ENCODE measurements at regions not wholly inside any gene's neighbourhood (a gene's known extent, or its start where the extent isn't known, plus 50 kb on each side); places are given as distances from the start of the nearest gene placed in this dataset.

DNA sequence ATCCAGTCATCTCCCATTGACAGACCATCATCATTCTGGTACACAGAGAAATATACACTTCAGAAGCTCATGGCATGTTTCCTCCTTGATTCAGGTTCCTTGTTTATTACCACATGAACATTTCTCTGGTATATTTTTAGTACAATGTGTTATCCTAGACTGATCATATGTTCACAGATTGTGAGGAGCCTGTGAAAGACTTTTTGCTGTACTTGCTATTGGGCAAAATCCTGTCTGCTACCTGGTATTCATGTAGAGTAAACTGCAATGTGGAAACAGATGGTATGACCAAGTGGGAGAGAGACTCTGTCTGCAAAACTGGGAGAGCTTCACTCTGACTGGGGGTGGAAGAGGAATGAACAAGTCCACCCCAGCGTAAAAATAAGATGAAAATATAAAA lies 657.2 kb downstream of the IRS1 start:
- CTCF ChIA-PET, result no interaction called here
- intact Hi-C loops (cut with micrococcal nuclease), result no loop called here

GRCh38 chr2:226140594-226140993 lies 659.0 kb downstream of the IRS1 start:
- Mint-ChIP-seq H3K36me3 (no peaks in the 10 kb centered on the region), H3K27ac (no peak overlapping the region), H3K9me3 (peaks cover 0 to 1% (median 0%) of the 10 kb centered on the region in 11 donors), H3K4me3 (no peak overlapping the region), H3K4me1 (peaks cover 0 to 5% (median 0%) of the 10 kb centered on the region in 7 donors), H3K27me3 (peaks cover 0 to 10% (median 0%) of the 10 kb centered on the region in 5 donors)
- no peak overlapping the region for H3K27ac ChIP-seq (ENCODE audit: low read depth, low read length)
- ChIA-PET CTCF (no interaction called here), POLR2A (no interaction called here)
- no peaks in the 10 kb centered on the region for H3K27me3 ChIP-seq (ENCODE audit: control insufficient read depth in 2 of 2, insufficient read depth in 2 of 2, low read length in 2 of 2)
- H3K4me1 ChIP-seq (ENCODE audit: control insufficient read depth in 2 of 2, insufficient read depth in 2 of 2, low read length in 2 of 2), result no peaks in the 10 kb centered on the region
- ATAC-seq, result no peak
- H3K36me3 ChIP-seq (ENCODE audit: control insufficient read depth in 2 of 3, insufficient read depth in 3 of 3, low read length in 3 of 3), result no peaks in the 10 kb centered on the region
- no peak for DNase-seq
- H3K9me3 ChIP-seq (ENCODE audit: control insufficient read depth in 2 of 3, low read length in 3 of 3), result no peaks in the 10 kb centered on the region
- H3K4me3 ChIP-seq (ENCODE audit: low read length), result no peak overlapping the region
- intact Hi-C loops (cut with micrococcal nuclease), result no loop called here

More for the DNA sequence above, 657.2 kb downstream of the IRS1 start:
- no peak overlapping the region for H3K4me3 ChIP-seq (ENCODE audit: low read length)
- no peaks in the 10 kb centered on the region for H3K27me3 ChIP-seq (ENCODE audit: control insufficient read depth in 2 of 2, insufficient read depth in 2 of 2, low read length in 2 of 2)
- H3K4me1 ChIP-seq (ENCODE audit: control insufficient read depth in 2 of 2, insufficient read depth in 2 of 2, low read length in 2 of 2), result no peaks in the 10 kb centered on the region
- no peaks in the 10 kb centered on the region for H3K9me3 ChIP-seq (ENCODE audit: control insufficient read depth in 2 of 3, low read length in 3 of 3)
- Mint-ChIP-seq H3K27me3 (peaks cover 0 to 10% (median 0%) of the 10 kb centered on the region in 5 donors), H3K36me3 (no peaks in the 10 kb centered on the region), H3K4me3 (no peak overlapping the region), H3K27ac (no peak overlapping the region), H3K4me1 (peaks cover 0 to 2% (median 0%) of the 10 kb centered on the region in 7 donors), H3K9me3 (peaks cover 0 to 1% (median 0%) of the 10 kb centered on the region in 11 donors)
- H3K36me3 ChIP-seq (ENCODE audit: control insufficient read depth in 2 of 3, insufficient read depth in 3 of 3, low read length in 3 of 3), result no peaks in the 10 kb centered on the region
- DNase-seq (no peak), ATAC-seq (no peak)
- POLR2A ChIA-PET, result no interaction called here
- no peak overlapping the region for H3K27ac ChIP-seq (ENCODE audit: low read depth, low read length)

GRCh38 chr2:226139759-226140158 lies 659.9 kb downstream of the IRS1 start:
- ATAC-seq (peak; percentile 14), DNase-seq (no peak)
- ChIA-PET CTCF (no interaction called here), POLR2A (no interaction called here)
- no peaks in the 10 kb centered on the region for H3K9me3 ChIP-seq (ENCODE audit: control insufficient read depth in 2 of 3, low read length in 3 of 3)
- H3K36me3 ChIP-seq (ENCODE audit: control insufficient read depth in 2 of 3, insufficient read depth in 3 of 3, low read length in 3 of 3), result no peaks in the 10 kb centered on the region
- peaks cover 0 to 5% (median 0%) of the 10 kb centered on the region in 5 donors for H3K27me3 Mint-ChIP-seq
- peaks cover 0 to 1% (median 0%) of the 10 kb centered on the region in 11 donors for H3K9me3 Mint-ChIP-seq
- no peaks in the 10 kb centered on the region for H3K4me1 ChIP-seq (ENCODE audit: control insufficient read depth in 2 of 2, insufficient read depth in 2 of 2, low read length in 2 of 2)
- H3K4me3 ChIP-seq (ENCODE audit: low read length), result no peak overlapping the region
- no peak overlapping the region for H3K27ac ChIP-seq (ENCODE audit: low read depth, low read length)
- H3K27ac Mint-ChIP-seq, result no peak overlapping the region
- intact Hi-C loops (cut with micrococcal nuclease), result loop anchor here in 1 of 2 donors (10.0 kb wide), 1 partner anchor 665 kb away; no protein-coding TSS in a partner anchor
- no peak overlapping the region for H3K4me3 Mint-ChIP-seq
- H3K4me1 Mint-ChIP-seq, result peaks cover 0 to 6% (median 0%) of the 10 kb centered on the region in 7 donors
- no peaks in the 10 kb centered on the region for H3K27me3 ChIP-seq (ENCODE audit: control insufficient read depth in 2 of 2, insufficient read depth in 2 of 2, low read length in 2 of 2)
- H3K36me3 Mint-ChIP-seq, result no peaks in the 10 kb centered on the region

DNA sequence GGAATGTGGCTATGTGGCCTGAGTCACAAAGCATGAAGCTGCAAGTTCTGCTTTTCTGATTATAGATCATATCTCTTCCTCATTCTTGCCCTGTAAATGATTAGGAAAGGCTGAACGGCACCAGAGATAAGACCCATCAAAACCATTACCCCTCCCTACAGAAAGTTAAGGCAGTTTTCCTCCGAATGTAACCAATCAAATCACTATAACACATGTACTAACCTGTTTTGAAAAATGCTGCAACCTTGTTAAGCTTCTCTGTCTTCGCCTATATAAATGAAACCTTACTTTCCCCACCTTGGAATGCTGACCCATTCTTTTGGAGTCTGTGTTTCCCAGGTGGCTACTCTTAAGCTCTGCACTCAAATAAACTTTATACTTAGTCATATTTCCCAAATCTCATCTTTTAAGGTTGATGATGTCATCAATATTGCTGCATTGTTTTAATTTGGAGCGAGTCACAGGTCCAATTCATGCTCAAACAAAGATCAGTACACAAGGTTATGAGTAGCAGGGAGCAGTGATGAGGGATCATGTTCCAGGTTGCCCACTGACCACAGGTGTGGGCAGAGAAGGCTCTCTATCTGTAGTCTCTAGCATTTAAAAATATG lies 662.3 kb downstream of the IRS1 start:
- H3K4me1 Mint-ChIP-seq, result peaks cover 0 to 6% (median 0%) of the 10 kb centered on the region in 7 donors
- ATAC-seq (peak; percentile 86), DNase-seq (no peak)
- ChIA-PET CTCF (no interaction called here), POLR2A (no interaction called here)
- Histone ChIP-seq H3K4me1 (ENCODE audit: control insufficient read depth in 2 of 2, insufficient read depth in 2 of 2, low read length in 2 of 2) (no peaks in the 10 kb centered on the region), H3K27me3 (ENCODE audit: control insufficient read depth in 2 of 2, insufficient read depth in 2 of 2, low read length in 2 of 2) (no peaks in the 10 kb centered on the region), H3K27ac (ENCODE audit: low read depth, low read length) (no peak overlapping the region), H3K4me3 (ENCODE audit: low read length) (no peak overlapping the region), H3K9me3 (ENCODE audit: control insufficient read depth in 2 of 3, low read length in 3 of 3) (no peaks in the 10 kb centered on the region), H3K36me3 (ENCODE audit: control insufficient read depth in 2 of 3, insufficient read depth in 3 of 3, low read length in 3 of 3) (no peaks in the 10 kb centered on the region)
- H3K27ac Mint-ChIP-seq, result no peak overlapping the region
- H3K9me3 Mint-ChIP-seq, result no peaks in the 10 kb centered on the region
- no peaks in the 10 kb centered on the region for H3K36me3 Mint-ChIP-seq
- intact Hi-C loops (cut with micrococcal nuclease), result loop anchor here in 1 of 2 donors (10.0 kb wide), 1 partner anchor 667 kb away; no protein-coding TSS in a partner anchor
- H3K4me3 Mint-ChIP-seq, result no peak overlapping the region
- peaks cover 0 to 13% (median 9%) of the 10 kb centered on the region in 5 donors for H3K27me3 Mint-ChIP-seq

DNA sequence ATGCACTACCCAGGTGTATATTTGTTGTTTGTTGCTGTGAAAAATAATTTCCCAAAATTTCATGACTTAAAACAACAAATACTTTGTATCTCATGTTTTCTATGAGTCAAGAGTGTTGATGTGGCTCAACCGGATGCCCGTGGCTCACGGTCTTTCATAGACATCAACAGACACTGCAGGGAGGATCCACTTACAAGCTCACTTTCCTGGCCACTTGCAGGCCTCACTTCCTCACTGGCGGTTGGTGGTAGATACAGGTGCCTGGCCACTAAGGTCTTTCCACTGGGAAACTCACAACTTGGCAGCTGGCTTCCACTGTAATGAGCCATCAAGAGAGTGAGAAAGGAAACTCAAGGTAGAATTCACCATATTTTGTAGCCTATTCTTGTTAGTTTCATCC lies 662.9 kb downstream of the IRS1 start:
- H3K4me3 Mint-ChIP-seq, result no peak overlapping the region
- no peak overlapping the region for H3K4me3 ChIP-seq (ENCODE audit: low read length)
- no peaks in the 10 kb centered on the region for H3K36me3 ChIP-seq (ENCODE audit: control insufficient read depth in 2 of 3, insufficient read depth in 3 of 3, low read length in 3 of 3)
- intact Hi-C loops (cut with micrococcal nuclease), result loop anchor here in 1 of 2 donors (10.0 kb wide), 1 partner anchor 668 kb away; no protein-coding TSS in a partner anchor
- POLR2A ChIA-PET, result no interaction called here
- CTCF ChIA-PET, result no interaction called here
- H3K27ac Mint-ChIP-seq, result no peak overlapping the region
- H3K4me1 Mint-ChIP-seq, result peaks cover 0 to 6% (median 0%) of the 10 kb centered on the region in 7 donors
- H3K9me3 ChIP-seq (ENCODE audit: control insufficient read depth in 2 of 3, low read length in 3 of 3), result no peaks in the 10 kb centered on the region
- peaks cover 0 to 18% (median 9%) of the 10 kb centered on the region in 5 donors for H3K27me3 Mint-ChIP-seq
- H3K27me3 ChIP-seq (ENCODE audit: control insufficient read depth in 2 of 2, insufficient read depth in 2 of 2, low read length in 2 of 2), result no peaks in the 10 kb centered on the region
- no peaks in the 10 kb centered on the region for H3K9me3 Mint-ChIP-seq
- ATAC-seq, result peak; percentile 86
- no peaks in the 10 kb centered on the region for H3K4me1 ChIP-seq (ENCODE audit: control insufficient read depth in 2 of 2, insufficient read depth in 2 of 2, low read length in 2 of 2)
- H3K36me3 Mint-ChIP-seq, result no peaks in the 10 kb centered on the region
- no peak overlapping the region for H3K27ac ChIP-seq (ENCODE audit: low read depth, low read length)
- DNase-seq, result peak in 1 of 9 donors; percentile 6

GRCh38 chr2:226135861-226136548 lies 663.6 kb downstream of the IRS1 start:
- no peak for ATAC-seq
- Mint-ChIP-seq H3K9me3 (no peaks in the 10 kb centered on the region), H3K36me3 (no peaks in the 10 kb centered on the region), H3K4me3 (no peak overlapping the region), H3K27me3 (peaks cover 0 to 18% (median 8%) of the 10 kb centered on the region in 5 donors), H3K4me1 (peaks cover 0 to 6% (median 0%) of the 10 kb centered on the region in 7 donors), H3K27ac (no peak overlapping the region)
- Histone ChIP-seq H3K27me3 (ENCODE audit: control insufficient read depth in 2 of 2, insufficient read depth in 2 of 2, low read length in 2 of 2) (no peaks in the 10 kb centered on the region), H3K27ac (ENCODE audit: low read depth, low read length) (no peak overlapping the region), H3K4me1 (ENCODE audit: control insufficient read depth in 2 of 2, insufficient read depth in 2 of 2, low read length in 2 of 2) (no peaks in the 10 kb centered on the region), H3K36me3 (ENCODE audit: control insufficient read depth in 2 of 3, insufficient read depth in 3 of 3, low read length in 3 of 3) (no peaks in the 10 kb centered on the region), H3K9me3 (ENCODE audit: control insufficient read depth in 2 of 3, low read length in 3 of 3) (no peaks in the 10 kb centered on the region), H3K4me3 (ENCODE audit: low read length) (no peak overlapping the region)
- CTCF ChIA-PET, result no interaction called here
- no peak for DNase-seq
- POLR2A ChIA-PET, result no interaction called here
- intact Hi-C loops (cut with micrococcal nuclease), result loop anchor here in 1 of 2 donors (10.0 kb wide), 1 partner anchor 669 kb away; no protein-coding TSS in a partner anchor

Measured in naive thymus-derived CD4-positive, alpha-beta T cell (primary cell).